ENCODE measurements at regions not wholly inside any gene's neighbourhood (a gene's known extent, or its start where the extent isn't known, plus 50 kb on each side); places are given as distances from the start of the nearest gene placed in this dataset.

- no peak for DNase-seq
Observed at GRCh38 chr5:18119156-18119785, 485.0 kb downstream of the TAF11L14 start.

- DNase-seq: no peak
Observed at GRCh38 chr5:18141222-18141621, 507.0 kb downstream of the TAF11L14 start.

- DNase-seq: no peak
Observed at GRCh38 chr5:18142831-18143230, 508.6 kb downstream of the TAF11L14 start.

GRCh38 chr5:18152671-18153070 is 518.4 kb downstream of the TAF11L14 start:
- no peak for DNase-seq

- no peak for DNase-seq
Observed at GRCh38 chr5:18158166-18158565, 523.9 kb downstream of the TAF11L14 start.

GRCh38 chr5:18159331-18159730 is 525.1 kb downstream of the TAF11L14 start:
- DNase-seq: no peak

- no peak for DNase-seq
Observed at GRCh38 chr5:18171684-18172083, 537.4 kb downstream of the TAF11L14 start.

GRCh38 chr5:18179579-18179978 is 545.3 kb downstream of the TAF11L14 start:
- DNase-seq: no peak

- no peak for DNase-seq
Observed at GRCh38 chr5:18181575-18181974, 547.3 kb downstream of the TAF11L14 start.

GRCh38 chr5:18195910-18196309 is 561.6 kb downstream of the TAF11L14 start:
- DNase-seq: no peak

- DNase-seq: no peak
Observed at GRCh38 chr5:18197734-18198133, 563.5 kb downstream of the TAF11L14 start.

- DNase-seq: no peak
Observed at GRCh38 chr5:18202164-18202563, 567.9 kb downstream of the TAF11L14 start.

- no peak for DNase-seq
Observed at GRCh38 chr5:18203296-18203695, 569.0 kb downstream of the TAF11L14 start.

- DNase-seq: no peak
Observed at GRCh38 chr5:18213666-18214065, 579.4 kb downstream of the TAF11L14 start.

- DNase-seq: no peak
Observed at GRCh38 chr5:18216016-18216415, 581.8 kb downstream of the TAF11L14 start.

- no peak for DNase-seq
Observed at GRCh38 chr5:18216729-18217128, 582.5 kb downstream of the TAF11L14 start.

- no peak for DNase-seq
Observed at GRCh38 chr5:18219241-18219640, 585.0 kb downstream of the TAF11L14 start.

- DNase-seq: no peak
Observed at GRCh38 chr5:18220631-18221030, 586.4 kb downstream of the TAF11L14 start.

- DNase-seq: no peak
Observed at GRCh38 chr5:18236386-18236785, 602.1 kb downstream of the TAF11L14 start.

GRCh38 chr5:18238321-18238720 is 604.1 kb downstream of the TAF11L14 start:
- DNase-seq: no peak

- no peak for DNase-seq
Observed at GRCh38 chr5:18240971-18241370, 606.7 kb downstream of the TAF11L14 start.

- no peak for DNase-seq
Observed at GRCh38 chr5:18243846-18244245, 609.6 kb downstream of the TAF11L14 start.

GRCh38 chr5:18244309-18244708 is 610.0 kb downstream of the TAF11L14 start:
- no peak for DNase-seq

GRCh38 chr5:18252559-18252958 is 618.3 kb downstream of the TAF11L14 start:
- no peak for DNase-seq

GRCh38 chr5:18264126-18264882 is 630.0 kb downstream of the TAF11L14 start:
- no peak for DNase-seq

Measured in activated T-cell treated with anti-CD3 and anti-CD28 coated beads for 4 hours (primary cell).